ENCODE measurements at regions not wholly inside any gene's neighbourhood (a gene's known extent, or its start where the extent isn't known, plus 50 kb on each side); places are given as distances from the start of the nearest gene placed in this dataset.
"Not testable (repeated sequence)": the region's sequence is repeated elsewhere in the genome, so short reads cannot be mapped to it uniquely, and the experiment has no call there.

- no peak for DNase-seq
Measured at GRCh38 chr10:9469663-9470205, 1415.2 kb downstream of the GATA3 start.

DNA sequence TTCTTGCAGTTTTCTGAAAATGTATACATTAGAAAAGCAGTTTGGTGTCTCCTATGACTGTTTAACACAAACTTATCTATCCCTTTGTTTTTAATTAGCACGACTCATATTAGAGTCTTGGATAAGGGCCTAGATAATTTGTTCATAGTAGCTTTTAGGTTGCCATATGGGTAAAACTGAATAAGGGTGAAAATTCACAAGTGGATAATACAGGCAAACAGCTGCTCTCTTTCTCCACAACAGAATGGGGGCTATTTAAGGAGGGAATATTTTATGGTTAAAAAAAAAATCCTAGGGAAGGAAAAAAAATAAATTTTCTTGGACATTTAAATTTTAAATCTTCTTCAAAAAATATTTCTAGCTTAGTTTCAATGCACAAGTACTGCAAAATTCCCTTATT lies 1416.1 kb downstream of the GATA3 start:
- no peak for DNase-seq

- no peak for DNase-seq
Measured at GRCh38 chr10:9501944-9502343, 1447.5 kb downstream of the GATA3 start.

DNA sequence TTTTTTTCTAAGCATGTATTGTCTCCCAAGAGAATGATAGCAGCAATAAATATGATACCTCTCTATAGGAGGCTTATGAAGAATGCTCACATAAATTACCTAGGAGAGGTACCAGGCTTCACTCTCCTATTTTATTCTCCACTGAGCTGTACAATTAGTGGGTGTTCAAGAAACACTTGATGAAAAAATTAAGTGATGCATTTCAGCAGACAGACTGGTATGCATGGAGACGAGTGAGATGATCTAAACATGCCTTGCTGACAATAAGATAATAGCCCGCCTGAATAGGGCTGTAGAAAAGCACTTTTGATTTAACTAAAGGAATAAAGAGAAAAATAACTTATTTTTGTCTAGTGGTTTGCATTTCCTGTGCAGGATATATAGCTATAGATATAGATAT lies 1449.7 kb downstream of the GATA3 start:
- no peak for DNase-seq

DNA sequence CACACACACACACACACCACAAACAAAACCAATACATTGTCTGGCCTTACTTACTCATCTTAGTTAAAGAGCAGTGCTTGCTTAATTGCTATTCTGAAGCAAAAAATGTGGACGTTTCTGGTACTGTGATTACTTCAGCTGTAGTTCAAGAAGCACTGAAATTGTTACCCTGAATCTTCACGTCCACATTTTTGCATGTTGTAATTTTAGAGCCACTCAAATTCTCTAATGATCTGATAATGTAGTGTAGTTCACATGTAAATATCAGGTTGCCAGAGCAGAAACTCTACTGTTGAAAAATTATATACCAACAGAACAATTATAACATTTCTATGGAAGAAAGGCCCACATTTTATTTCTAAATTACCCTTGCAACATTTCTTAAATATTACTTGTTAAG lies 1451.1 kb downstream of the GATA3 start:
- no peak for DNase-seq

DNA sequence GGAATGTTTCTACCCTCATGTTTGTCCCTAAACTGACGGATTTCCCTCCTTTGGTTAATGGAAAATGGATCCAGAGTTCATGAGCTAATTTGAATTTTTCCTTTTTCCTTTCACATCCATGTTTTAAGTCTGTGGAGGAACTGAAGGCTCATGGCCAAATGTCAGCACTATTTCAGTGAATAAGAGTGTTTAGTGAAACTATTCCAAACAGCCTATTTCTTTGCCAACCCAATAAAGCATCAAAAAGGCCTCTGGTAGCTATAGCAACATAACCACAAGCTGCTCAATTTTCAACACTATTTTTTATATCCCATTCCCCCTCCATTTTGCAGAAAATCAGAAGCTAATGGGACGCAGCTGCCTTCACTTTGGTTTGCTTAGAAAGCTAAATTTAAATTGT lies 1454.1 kb downstream of the GATA3 start:
- no peak for DNase-seq

- no peak for DNase-seq
Measured at GRCh38 chr10:9510626-9511025, 1456.1 kb downstream of the GATA3 start.

GRCh38 chr10:9515922-9516321 lies 1461.4 kb downstream of the GATA3 start:
- DNase-seq: no peak

- no peak for DNase-seq
Measured at GRCh38 chr10:9535744-9536143, 1481.3 kb downstream of the GATA3 start.

GRCh38 chr10:9545073-9545472 lies 1472.6 kb upstream of the CELF2 start:
- no peak for DNase-seq

DNA sequence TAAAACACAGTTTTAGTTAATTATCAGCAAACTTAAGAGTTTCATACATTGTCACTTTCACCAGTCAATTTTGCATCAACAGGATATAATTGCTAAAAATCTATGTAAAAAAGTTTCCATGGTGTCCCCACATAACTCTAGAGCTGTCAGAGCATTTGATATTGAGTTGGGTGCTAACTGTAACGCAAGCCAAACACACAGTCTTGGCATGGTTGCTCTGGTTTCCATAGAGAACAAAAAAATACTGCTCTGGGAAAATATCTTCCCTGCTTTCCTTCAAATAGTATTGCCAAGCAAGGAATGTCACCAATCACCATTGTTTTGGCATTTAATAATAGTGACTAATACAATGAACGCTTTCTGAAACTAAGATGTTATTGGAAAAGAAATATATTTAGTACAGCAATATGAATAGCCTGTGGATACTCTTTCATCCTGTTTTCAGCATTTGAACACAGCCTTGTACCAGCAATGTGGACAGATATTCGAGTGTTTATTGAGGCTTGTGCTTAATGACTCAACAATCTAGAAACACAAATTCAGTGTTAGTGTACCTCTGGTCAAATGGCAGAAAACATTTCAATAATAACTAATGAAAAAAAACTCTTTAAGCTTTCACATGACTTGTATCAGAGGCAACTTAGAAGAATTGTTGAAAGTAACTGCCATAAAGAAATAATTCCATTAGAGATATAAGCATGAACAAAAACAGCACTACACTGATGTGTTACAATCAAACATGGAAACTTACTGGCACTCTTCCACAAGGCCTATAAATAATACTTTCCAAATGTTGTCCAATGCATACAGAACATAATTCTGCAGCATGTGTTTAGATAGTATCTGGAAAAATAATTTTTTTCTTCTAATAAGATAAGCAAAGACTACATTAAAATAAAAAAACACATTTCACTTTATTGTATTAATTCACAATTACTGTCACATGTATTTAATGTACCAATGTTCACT lies 1469.5 kb upstream of the CELF2 start:
- no peak for DNase-seq

DNA sequence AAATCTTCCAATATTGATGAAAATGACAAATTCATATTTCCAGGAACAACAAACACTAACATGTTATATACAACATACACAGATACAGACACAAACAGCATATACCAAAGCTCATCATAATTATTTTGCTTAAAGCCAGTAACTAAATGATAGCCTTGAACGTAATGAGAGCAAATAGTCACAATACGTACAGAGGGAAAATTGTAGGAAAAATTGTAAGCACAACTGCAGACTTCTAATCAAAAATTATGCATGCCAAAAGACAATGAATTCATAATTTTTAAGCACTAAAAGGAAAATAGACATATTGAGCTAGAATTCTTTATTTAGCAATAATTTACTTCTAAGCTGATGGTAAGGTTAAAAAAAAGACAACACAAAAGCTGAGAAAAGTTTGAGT lies 1466.9 kb upstream of the CELF2 start:
- no peak for DNase-seq

DNA sequence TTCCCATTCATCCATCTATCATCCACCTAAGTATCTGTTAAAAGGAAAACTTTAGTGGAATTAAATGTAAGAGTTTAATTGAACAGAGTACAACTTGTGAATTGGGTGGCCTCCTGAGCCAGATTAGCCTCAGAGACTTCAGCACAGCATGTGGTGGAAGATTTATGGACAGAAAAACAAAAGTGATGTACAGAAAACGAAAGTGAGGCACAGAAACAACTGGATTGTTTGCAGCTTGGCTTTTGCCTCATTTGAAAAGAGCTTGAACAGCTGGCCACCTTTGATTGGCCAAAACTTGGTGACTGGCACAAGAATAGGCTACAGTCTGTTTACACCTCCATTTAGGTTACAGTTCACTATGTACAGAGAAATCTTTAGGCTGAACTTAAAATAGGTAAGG lies 1463.4 kb upstream of the CELF2 start:
- DNase-seq: no peak

DNA sequence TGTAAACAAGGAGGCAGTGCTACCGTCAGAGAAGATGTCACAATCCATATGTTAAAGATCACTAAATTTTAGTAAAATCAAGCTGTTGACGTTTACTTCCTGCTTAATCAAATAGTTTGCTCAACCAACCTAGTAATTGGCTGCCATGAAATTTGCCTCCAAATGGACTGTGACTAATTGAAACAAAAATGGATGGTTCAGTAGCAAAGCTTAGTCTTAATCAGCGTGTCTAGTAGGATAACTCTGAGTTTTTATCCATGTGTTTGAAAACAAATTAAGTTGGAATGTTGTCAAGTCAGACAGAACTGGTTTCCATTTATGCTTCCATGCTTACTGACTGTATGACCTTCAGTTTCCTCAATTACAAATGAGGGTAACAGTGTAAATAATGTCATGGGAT lies 1456.7 kb upstream of the CELF2 start:
- no peak for DNase-seq

DNA sequence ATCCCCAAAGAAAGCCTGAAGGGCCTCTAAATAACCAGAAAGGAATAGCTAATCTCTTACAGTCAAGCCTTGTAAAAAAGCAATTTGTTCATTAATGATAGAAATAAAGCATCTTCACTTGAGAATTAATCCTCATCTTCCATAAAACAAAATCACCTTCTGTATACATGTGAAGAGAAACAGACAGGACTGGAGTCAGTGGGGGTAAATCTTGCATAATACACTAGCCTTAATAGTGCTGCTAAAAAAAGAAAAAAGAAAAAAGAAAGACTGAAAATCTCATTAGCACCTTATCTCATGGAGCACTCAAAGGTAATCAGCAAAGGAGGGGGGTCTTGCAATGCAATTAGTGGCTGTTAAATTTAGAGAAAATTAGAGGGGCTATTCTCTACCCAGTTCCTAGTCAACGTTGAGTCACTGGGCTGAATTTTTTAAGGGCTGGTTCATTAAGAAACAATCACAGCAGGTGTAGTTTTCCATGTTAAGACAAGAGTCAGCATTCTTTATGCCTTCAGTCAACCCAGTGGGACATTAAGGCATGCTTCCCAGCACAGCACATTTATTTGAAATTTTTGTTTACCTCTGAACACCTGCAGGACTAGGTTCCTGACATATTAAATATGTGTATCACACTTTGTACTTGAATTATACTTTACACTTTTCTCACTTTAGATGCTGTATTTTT lies 1455.7 kb upstream of the CELF2 start:
- DNase-seq: no peak

DNA sequence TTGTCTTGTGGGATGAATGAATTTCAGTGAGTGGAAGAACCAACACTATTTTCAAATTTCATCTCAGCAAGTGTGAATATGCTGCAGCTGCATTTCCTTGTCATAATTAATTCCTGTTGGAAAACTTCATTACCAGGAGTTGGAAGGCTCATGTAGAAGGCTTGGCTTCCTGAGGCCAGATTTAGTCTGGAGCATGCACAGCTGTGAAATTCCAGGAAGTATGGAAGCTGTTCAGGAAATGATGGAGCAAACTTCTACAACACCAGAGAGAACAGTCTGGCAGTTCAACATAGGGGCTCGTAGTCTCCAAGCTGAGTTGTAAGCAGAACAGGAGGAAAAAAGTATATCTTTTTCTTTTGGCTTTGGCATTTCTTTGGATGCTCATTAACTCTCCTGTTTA lies 1439.9 kb upstream of the CELF2 start:
- no peak for DNase-seq

GRCh38 chr10:9579110-9579705 lies 1438.5 kb upstream of the CELF2 start:
- DNase-seq: no peak

GRCh38 chr10:9582803-9583202 lies 1434.9 kb upstream of the CELF2 start:
- not testable (repeated sequence) for DNase-seq

- no peak for DNase-seq
Measured at GRCh38 chr10:9596368-9596920, 1421.2 kb upstream of the CELF2 start.

- DNase-seq: no peak
Measured at GRCh38 chr10:9602998-9603397, 1414.7 kb upstream of the CELF2 start.

DNA sequence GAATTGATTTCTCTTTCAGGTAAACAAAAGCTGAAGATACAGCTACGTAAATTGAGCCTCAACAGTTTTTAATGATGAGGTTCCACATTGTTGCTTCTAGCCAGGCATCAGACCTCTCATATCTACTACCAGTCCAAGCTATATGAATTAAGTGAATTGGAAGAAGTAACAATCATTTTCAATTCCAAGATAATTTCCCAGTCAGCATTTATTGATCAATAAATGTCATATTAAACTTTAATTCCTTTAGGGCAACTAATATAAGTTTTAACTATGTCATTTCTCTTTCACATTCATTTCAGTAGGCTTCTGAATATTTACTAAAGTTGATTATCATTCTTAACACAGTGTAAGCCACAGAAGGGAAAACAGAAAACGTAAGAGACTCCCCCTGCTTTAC lies 1413.7 kb upstream of the CELF2 start:
- DNase-seq: no peak

DNA sequence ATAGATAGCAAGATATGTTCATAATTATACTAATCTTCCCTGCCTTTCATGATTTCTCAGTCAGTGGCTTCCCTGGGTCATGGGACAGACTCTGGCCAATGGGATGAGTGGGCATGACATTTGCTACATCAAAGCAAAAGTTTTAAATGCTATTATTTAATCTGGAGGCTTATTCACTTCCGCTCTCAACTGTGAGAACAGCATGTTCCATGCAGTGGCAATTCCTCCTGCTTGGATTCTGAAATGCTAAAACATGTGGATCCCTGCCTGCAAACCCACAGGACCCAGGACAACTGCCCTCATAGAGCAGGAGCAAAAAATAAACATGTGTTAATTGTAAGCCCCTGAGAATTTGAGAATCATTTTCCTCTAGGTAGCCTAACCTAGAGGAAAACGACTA lies 1412.4 kb upstream of the CELF2 start:
- DNase-seq: no peak

GRCh38 chr10:9608602-9609001 lies 1409.1 kb upstream of the CELF2 start:
- DNase-seq: no peak
